DMS79 treated with DMSO at 0.1 percent for 48 hours (cell line): ENCODE measurements at regions not wholly inside any gene's neighbourhood (a gene's known extent, or its start where the extent isn't known, plus 50 kb on each side); places are given as distances from the start of the nearest gene placed in this dataset.

Experiments used
- DNase-seq: peaks from one replicate; lab custom pipeline; 2025; lab: John Stamatoyannopoulos, UW

- DNase-seq: no peak
Measured at GRCh38 chr20:50286174-50286511, 95.5 kb downstream of the CEBPB start.

GRCh38 chr20:50286609-50287008 is 96.0 kb downstream of the CEBPB start:
- DNase-seq: no peak

- DNase-seq: no peak
Measured at GRCh38 chr20:50287512-50287911, 96.9 kb downstream of the CEBPB start.

DNA sequence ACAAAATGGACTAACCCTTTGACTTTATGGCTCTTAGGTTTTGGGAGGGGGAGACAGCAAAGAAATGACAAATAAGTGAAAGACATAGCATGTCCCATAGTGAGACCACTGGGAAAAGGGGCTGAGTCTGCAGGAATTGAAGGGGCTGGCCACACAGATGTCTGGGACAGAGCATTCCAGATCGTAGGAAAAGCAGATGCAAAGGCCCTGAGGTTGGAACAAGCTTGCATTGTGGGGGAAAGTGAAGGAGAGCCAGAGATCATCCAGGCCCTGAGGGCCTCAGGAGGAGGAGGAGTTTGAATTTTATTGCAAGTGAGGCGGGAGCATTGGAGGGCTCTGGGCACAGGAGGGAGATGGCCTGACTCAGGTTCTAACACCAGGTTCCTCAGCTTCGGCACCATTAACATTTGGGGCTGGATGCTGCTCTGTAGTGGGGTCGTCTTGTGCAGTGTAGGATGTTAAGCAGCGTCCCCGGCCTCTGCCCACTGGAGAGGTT is 97.5 kb downstream of the CEBPB start:
- DNase-seq: no peak

- no peak for DNase-seq
Measured at GRCh38 chr20:50289581-50289980, 99.0 kb downstream of the CEBPB start.

DNA sequence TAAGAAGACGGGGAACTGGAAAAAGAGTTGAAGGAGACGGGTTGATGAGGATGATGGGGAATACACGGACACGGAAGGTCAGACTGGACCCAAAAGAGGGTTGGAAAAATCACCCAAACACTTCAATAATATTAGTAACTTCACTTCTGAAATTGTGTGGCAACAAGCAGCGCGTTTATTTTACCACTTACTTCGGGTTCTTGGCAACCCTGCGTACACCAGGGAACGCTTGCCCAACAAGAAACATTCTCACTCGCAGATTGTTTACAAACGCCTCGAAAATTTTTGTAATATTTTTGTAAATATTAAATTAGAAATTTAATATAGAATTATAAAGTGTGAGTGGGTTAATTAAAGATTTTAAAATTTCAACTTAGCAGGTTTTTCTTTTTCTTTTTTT is 99.5 kb downstream of the CEBPB start:
- DNase-seq: no peak

DNA sequence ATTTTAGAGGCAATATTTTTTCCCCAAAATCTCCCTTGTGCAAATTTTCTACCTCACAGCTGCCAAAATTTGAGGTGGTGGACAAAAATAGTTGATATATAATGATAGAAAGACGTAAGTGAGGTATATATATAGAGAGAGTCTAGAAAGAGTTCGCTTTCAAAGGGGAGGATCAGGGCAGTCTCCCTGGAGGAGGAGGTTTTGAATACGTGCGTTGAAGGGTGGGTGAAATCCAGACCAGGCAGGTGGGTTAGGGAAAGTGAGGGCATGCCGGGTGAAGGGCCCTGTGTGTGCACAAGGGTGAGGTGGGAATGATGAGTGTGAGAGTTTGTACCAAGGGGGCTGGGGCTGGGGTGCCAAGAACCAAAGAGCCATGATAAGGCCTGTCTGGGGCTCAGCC is 100.2 kb downstream of the CEBPB start:
- no peak for DNase-seq

DNA sequence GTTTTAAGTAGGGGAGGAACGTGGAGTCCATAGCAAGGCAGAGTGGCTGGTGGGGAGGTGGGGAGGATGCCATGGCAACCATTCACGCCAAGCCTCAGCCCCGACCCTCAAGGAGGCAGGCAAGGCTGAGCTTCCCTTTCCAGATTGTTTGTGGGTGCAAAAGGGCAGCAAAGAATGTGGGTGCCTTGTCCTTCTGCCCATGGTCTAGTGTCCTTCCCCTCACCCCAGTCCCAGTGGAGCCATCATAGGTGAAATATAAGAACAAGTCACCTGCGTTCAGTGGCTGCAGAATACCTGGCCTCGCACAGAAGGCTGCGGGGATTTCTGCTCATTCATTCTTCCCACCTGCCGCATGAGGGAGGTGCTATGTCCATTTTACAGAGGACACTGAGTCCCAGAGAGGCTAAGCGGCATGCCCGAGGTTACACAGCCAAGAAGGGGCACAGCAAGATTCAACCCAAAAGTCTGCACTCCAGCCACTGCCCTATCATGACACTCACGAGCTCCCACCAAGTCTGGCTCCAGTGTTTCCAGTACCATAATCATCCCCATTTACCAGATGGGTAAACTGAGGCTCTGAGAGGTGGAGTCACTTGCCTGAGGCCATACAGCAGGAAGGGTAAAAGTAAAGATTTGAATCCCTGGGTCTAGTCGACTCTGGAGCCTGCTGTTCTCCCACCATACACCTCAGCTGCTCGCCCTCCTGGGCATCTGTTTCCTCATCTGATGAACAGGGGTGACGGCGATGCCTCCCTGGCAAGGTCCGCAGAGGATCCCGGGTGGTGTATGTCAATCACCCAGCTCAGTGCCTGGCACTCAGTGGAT is 100.8 kb downstream of the CEBPB start:
- DNase-seq: no peak

DNA sequence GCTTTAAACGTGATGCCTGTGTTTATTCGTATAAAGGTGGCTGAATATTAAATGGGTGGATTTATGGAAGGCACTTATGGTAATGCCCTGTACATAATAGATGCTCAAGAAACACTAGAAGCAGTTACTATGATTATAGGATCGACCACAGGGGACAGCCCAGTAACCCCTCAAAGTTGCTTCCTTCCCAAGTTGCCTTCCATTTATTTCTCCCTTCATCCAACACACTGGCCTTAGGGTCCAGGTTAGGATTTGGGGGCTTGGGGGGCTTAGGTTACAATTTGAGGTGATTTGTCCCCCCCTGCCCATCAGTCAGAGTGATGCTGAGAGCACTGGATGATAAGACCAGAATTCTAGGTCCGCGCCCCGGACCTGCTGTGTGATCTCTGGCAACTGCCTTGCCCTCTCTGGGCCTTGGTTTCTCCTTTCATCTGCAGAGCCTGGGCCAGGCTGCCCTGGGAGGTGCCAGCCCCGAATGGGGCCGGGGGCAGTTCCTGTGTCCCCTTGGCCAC is 101.5 kb downstream of the CEBPB start:
- no peak for DNase-seq

- peak; percentile 14 for DNase-seq
Measured at GRCh38 chr20:50292591-50293283, 102.1 kb downstream of the CEBPB start.

GRCh38 chr20:50293284-50294139 is 102.9 kb downstream of the CEBPB start:
- DNase-seq: no peak

DNA sequence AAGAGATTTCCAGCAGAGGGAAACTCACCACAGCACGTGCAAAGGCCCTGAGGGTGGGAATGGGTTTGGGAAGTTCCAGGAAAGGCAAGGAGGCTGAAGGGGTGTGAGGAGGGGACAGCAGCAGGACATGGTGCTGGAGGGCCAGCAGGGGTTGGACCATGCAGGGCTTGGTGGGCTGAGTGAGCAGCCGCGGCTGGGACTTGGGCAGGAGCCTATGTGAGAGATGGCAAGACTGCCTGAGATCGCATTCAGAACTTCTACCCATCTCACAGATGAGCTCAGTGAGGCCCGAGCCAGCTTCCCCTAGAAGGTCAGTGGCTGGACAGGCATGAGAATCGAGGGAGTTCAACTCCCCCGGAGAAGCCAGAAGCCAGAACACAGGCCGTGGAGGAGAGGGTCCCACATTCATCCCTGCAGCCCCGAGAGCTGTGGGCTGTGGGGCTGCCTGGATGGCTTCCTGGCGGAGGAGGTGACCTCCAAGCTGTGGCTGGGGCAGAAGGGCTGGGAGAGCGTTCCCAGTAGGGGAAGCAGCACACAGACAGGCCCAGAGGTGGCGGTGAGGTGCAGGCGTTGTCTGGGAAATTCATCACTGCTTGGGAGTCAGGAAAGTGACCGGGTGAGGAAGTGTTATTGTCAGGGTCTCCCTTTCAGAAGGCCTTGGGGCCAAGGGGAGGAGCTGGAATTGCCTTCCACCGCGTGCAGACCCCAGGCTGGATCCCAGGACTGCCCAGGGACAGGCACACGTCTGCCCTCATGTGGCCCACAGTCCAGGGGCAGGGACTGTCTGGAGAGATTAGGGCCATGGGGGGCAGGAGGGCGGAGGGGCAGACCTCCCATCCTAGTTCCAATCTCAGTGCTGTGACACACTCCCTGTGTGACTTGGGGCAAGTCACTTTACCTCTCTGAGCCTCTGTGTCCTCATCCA is 103.8 kb downstream of the CEBPB start:
- DNase-seq: no peak

GRCh38 chr20:50295345-50295744 is 104.7 kb downstream of the CEBPB start:
- DNase-seq: no peak

- DNase-seq: peak; percentile 39
Measured at GRCh38 chr20:50295762-50296449, 105.3 kb downstream of the CEBPB start.

- DNase-seq: peak; percentile 19
Measured at GRCh38 chr20:50296450-50297375, 106.1 kb downstream of the CEBPB start.

- no peak for DNase-seq
Measured at GRCh38 chr20:50297498-50298376, 107.1 kb downstream of the CEBPB start.

DNA sequence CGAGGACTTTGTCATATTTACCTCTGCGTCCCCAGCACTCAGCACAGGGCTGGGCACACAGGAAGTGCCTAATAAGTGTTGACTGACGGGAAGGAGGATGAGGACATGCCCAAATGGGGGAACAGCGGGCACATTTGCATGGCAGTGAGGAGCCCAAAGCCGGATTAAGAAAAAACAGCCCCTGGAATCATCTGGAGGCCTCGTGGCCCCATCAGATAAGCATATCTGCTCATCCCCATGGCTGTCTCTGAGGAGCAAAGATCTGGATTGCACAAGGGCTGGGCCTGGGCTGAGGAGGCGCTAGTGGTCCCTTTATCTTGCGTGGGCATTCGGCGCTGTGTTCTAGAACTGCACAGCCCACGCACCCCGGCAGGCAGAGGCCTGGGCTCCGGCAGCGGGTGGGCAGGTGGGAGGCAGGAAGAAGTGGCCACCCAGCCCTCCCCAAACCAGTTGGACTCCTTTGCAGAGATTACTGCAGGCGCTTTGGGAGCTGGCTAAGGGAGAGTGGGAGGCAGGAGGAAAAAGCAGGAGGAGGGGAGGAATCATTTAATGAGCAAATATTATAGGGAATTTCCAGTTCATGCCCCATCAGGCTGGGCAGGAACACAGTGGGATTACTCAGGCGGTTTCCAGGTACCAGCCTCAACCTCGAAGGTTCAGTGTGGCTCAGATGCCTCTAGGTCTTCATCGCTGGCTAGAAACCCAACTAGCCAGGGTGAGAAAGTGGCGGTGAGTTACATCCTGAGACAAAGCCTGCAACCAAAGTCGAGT is 108.1 kb downstream of the CEBPB start:
- no peak for DNase-seq

GRCh38 chr20:50299325-50299629 is 108.6 kb downstream of the CEBPB start:
- no peak for DNase-seq
